DMS 273 treated with DMSO at 0.1 percent for 48 hours (cell line): ENCODE measurements at regions not wholly inside any gene's neighbourhood (a gene's known extent, or its start where the extent isn't known, plus 50 kb on each side); places are given as distances from the start of the nearest gene placed in this dataset.

Source experiments
- DNase-seq: peaks from one replicate; lab custom pipeline; 2025; lab: John Stamatoyannopoulos, UW

DNA sequence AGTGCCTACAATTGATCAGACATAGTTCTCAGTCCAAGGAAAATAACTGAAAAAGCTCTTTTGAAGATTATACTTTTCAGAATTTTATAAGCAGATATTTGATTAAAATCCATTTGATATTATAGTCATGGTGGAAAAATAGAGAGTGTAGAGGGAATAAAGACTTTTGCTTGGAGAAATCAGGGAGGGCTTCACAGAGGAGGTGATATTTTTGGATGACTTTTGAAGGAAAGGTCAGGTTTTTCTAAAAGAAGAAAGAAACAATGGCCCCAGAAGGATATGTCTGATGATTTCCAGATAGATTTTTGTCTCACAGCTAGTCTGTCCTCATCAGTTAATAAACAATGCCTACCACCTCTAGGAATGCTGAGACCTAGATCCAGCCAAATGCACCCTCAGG is 806.3 kb upstream of the CELF2 start:
- DNase-seq, result no peak

GRCh38 chr10:10213237-10213636 is 804.4 kb upstream of the CELF2 start:
- no peak for DNase-seq

- no peak for DNase-seq
These were observed 795.3 kb upstream of the CELF2 start for GRCh38 chr10:10222304-10222841.

DNA sequence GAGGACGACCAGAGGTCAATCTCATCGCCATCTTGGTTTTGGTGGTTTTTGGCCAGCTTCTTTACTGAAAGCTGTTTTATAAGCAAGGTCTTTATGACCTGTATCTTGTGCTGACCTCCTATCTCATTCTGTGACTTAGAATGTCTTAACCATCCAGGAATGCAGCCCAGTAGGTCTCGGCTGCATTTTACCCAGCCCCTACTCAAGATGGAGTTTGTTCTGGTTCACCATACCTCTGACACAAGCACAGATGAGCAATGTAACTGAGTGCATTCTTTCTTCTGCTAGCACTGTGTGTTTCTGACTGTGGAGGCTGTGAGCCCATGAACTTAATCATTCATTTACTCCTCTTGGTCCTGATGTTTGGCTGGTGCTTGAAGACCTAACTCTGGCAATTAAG is 794.5 kb upstream of the CELF2 start:
- no peak for DNase-seq

GRCh38 chr10:10225136-10225676 is 792.5 kb upstream of the CELF2 start:
- no peak for DNase-seq

- DNase-seq, result no peak
These were observed 784.4 kb upstream of the CELF2 start for GRCh38 chr10:10233229-10233628.

DNA sequence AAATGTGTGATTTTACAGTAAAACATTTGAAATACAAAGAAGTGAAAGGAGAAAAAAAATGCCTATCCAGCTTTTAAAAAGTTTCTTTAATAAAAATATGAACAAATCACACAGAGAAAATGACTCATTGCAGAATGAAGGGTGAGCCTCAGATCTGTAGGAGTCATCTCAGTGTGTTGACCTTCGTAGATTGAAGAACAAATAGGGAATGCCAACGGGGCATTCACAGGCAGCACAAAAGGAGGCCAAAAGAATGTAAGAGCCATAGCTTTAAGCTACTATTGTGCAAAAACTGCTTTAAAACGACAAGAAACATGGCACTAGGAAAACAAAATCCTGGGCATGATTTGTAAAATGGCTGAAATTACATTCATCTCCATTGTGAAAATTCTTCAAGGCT is 782.7 kb upstream of the CELF2 start:
- no peak for DNase-seq

- no peak for DNase-seq
These were observed 770.1 kb upstream of the CELF2 start for GRCh38 chr10:10247585-10247984.

- DNase-seq, result no peak
These were observed 760.8 kb upstream of the CELF2 start for GRCh38 chr10:10256860-10257259.

DNA sequence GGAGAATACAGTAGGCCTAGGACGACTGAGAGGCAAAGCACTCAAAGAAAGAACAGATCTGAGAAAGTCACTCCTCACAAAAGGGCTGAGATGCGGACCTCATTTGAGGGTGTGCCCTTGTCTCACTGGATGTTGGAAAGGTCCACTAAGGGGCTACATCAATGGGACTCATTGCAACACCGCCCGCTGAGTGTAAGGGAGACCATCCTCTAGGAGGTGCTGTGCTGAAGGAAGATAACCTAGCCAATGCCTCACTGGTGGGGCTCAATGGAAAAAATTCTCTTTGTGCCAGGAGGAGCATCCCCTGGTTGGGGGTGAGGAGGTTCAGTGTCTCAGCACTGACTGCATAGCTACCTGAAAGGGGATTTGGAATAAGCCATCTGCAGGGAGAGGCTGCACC is 758.7 kb upstream of the CELF2 start:
- DNase-seq, result no peak

DNA sequence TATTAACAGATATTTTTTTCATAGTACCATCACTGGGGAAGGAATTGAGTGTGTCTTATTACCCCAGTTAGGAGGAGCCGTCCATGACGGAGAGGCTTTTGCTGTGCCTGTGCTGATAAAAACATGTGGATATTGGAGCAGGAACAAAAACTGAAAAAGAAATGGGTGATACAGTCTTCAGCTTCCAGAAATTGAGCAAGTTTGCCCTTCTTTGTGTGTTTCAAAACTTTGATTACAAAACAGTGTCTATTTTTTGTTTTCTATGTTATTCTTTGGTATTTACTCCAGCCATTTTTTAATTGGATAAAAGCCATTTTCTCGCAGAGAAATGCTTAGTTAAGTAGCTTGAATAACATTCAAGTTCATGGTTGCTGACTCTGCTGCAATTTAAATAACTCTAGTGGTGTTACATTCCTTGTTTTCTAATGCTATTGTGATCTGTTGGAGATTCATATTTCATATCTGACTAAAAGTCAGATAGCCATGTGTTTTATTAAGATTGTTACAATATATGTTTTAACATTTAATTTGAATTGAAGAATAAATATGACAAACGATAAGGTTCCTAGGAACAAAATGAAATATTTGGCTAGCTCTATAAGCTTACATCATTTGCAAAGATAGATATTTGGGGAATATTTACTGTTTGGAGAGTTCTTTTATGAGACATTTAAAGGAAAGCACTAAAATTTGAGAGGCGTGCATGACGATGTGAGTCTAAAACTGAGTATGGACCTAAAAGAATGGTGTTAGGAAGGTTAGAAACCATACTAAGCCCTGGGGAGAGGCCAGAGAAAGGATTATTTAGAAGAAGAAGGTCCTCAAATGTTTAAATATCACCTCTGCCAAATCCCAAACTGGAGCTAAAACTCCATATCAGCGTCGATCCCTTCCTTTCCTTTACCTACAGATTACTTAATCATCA is 747.3 kb upstream of the CELF2 start:
- no peak for DNase-seq

GRCh38 chr10:10271639-10272192 is 746.0 kb upstream of the CELF2 start:
- no peak for DNase-seq

DNA sequence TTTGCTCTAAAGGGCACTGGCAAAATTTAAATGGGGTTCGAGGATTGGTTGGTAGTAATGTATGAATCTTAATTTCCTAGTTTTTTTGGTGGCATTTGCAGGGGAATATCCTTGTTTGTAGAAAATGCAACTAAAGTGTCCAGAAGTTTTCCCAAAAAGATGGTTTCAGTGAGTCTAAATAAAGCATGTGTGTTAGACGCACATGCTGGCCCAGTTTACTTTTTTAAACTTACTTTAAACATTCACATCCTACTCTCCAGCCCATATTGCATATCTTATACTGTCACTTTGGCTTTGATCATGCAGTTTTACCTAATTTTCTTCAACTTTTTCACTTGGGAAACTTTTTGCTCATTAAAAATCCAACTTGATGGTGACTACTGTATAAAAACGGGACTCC is 744.0 kb upstream of the CELF2 start:
- no peak for DNase-seq

GRCh38 chr10:10279906-10280305 is 737.8 kb upstream of the CELF2 start:
- no peak for DNase-seq

DNA sequence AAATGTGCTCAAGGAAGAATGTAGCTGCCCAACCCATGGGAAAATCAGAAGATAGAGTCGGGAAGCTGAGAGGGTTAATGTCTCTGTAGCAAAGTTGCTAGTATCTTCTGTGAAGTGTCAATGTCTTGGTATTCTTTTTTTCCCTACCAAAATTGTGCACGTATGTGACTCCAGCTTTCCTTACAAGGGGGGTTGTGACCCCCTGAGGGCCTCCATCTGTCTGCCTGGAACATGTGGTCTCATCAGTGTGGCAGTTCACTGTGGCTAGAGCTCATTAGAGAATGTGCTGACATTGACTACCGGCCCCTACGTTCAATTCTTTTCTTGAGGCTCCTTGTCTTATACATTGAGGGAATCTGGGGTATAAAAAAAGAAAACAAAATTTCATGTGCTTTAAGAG is 725.2 kb upstream of the CELF2 start:
- no peak for DNase-seq

DNA sequence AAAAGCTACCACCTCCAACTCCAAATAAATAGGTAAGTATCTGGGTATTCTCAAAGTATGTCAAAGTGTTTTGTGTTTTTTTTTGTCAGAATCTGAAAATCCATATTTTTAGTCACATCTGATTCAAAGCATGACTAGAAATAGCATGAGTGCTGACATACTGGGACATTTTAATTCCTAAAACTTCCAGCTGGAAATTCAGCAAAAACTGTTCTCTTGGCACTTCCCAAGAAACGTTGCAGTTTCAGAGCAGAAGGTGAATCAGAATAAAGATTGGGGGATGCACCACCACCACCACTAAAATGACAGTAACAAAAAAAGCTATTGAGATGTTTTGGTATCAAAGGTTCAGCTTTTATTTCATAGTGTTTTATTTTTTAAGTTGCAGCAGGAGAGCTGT is 724.6 kb upstream of the CELF2 start:
- DNase-seq, result no peak

DNA sequence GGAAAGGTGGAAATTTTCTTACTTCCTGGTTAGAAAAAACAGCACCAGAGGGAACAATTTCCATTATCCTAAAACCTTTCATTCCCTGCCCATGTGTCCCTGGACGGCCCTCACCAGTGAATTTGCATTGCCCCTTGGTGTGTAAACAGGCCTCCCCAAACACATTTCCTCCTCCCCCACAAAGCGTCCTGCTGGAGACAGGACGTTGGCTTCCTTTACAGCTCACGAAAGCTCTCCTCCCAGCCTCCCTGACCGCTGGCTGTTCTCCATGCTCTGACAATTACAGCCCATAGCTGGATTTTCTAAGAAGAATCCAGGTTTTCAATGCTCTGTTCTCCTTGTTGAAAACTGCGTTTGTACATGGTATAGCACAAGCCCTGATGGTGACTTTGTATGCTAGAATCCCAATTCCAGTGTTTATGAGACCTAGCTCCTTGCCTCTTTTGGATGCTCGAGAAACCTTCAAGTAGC is 724.2 kb upstream of the CELF2 start:
- no peak for DNase-seq

DNA sequence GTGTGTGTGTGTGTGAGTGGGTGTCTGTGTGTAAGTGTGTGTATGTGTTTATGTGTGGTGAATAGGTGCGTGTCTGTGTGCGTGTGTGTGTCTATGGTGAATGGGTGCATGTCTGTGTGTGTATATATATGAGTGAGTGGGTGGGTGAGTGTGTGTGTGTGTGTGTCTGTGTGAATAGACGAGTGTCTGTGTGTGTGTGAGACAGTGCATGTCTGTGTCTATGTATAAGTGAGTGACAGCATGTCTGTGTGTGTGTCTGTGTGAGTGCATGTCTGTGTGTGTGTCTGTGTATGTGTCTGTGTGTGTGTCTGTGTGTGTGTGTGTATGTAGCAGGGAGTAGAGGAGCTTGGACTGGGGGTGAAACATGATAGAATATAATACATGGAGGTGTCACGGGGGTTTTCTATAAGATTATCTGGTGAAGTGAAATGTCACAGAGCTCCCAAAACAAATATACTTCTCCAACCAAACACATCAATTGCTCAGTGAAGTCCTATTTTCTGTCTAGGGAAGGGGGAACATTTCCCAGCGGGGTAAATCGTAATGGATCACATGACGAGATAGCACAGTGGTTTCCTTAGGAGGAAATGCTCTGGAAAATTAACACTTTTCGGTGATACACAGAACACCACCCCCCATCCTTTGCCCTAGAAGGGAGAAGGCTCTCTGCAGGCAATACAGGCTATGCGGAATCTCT is 723.3 kb upstream of the CELF2 start:
- DNase-seq, result no peak

DNA sequence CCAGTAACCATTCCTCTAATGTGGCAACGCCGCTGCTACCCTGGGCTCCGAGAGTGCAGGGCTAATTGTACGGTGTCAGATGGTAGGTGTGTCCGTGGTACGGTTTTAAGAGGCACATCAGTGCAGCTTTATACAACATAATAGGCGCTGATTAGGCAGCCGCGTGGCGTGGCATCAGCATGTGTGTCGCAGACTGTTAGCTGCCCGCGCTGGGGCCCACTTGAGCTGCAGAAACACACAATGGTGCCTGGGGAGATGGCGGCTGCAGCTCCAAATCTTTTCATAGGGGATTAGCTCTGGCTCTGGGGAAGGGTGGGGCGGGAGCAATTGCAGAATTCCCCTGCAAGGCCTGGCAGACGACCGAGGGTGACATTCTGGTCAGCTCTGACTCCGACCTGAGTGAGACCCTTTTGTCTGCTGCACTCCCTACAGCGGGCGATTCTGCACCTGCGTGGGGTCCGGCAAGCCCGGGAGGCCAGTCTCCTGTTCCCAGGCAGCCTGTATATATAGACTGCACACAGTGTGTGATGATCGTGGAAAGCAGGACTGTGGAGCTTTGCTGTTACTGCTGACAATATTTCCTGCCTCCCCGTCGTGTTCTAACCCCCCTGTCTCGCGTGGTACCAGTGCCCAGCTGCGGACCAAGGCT is 722.7 kb upstream of the CELF2 start:
- no peak for DNase-seq

GRCh38 chr10:10295537-10295936 is 722.1 kb upstream of the CELF2 start:
- DNase-seq, result no peak

- DNase-seq, result no peak
These were observed 715.0 kb upstream of the CELF2 start for GRCh38 chr10:10302689-10303088.

DNA sequence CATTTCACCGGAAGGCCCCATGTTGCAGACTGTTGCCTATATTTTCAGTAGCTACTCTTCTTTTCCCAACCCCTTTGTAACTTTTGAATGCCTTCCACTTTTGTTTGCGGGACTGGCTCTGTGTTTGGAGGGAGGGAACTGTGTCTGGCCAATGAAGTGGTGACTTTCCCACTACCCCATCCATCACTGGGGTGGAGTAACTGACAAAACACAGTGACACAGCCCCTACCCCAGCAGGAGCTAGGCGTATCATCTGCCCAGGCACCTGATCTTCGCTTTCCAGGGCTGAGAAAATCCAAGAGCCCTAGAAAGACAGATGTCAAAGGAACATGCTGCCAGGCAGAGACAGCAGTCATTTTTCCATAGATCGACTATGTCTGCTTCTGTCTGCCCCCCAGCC is 710.6 kb upstream of the CELF2 start:
- DNase-seq, result no peak
